A673 (cell line): ENCODE measurements at regions not wholly inside any gene's neighbourhood (a gene's known extent, or its start where the extent isn't known, plus 50 kb on each side); places are given as distances from the start of the nearest gene placed in this dataset.

Experiments used
- BruUV-seq: library from RNA; stranded (reverse); fragments of 400-500 nt; replicated peaks from 2 replicates; lab custom pipeline; 2021; lab: Mats Ljungman, UMichigan
- CTCF ChIA-PET: fragments of 300-600 bp; sonication (Branson Sonifier 250); formaldehyde crosslinking; loops from one replicate; lab custom pipeline; 2022; ENCODE audit warnings: antibody characterized with exemption; lab: Charles Lee
- POLR2A ChIA-PET: fragments of 300-600 bp; sonication (Branson Sonifier 250); formaldehyde crosslinking; loops from one replicate; lab custom pipeline; 2022; ENCODE audit warnings: antibody characterized with exemption; ENCODE audit not compliant: low non-redundant PET; lab: Charles Lee
- DNase-seq: peaks from one replicate; pipeline ENCODE4 v3.0.0-alpha.2; 2015; ENCODE audit warnings: low spot score
- H3K27ac ChIP-seq: fragments of 200-600 bp; sonication (generic); 2 replicates; pipeline ENCODE4 v1.5.1; 2016; ENCODE audit warnings: mixed run types, low read depth, mild to moderate bottlenecking, mixed read lengths, antibody characterized with exemption, low read length; ENCODE audit not compliant: poor library complexity, severe bottlenecking
- H3K27me3 ChIP-seq: fragments of 200-600 bp; sonication (generic); replicated peaks from 2 replicates; pipeline ENCODE4 v1.6.1; 2017; ENCODE audit warnings: mixed run types, low read depth, mild to moderate bottlenecking, mixed read lengths, antibody characterized with exemption, low read length; ENCODE audit not compliant: insufficient read depth, poor library complexity
- H3K36me3 ChIP-seq: fragments of 200-600 bp; sonication (generic); 2 replicates; pipeline ENCODE4 v1.6.1; 2016; ENCODE audit warnings: mixed run types, mild to moderate bottlenecking, mixed read lengths, antibody characterized with exemption, low read length; ENCODE audit not compliant: insufficient read depth, poor library complexity, severe bottlenecking
- H3K4me1 ChIP-seq: fragments of 200-600 bp; sonication (generic); 2 replicates; pipeline ENCODE4 v1.6.1; 2017; ENCODE audit warnings: mixed run types, mild to moderate bottlenecking, mixed read lengths, antibody characterized with exemption, low read length; ENCODE audit not compliant: insufficient read depth, poor library complexity, severe bottlenecking
- H3K4me3 ChIP-seq: fragments of 200-600 bp; sonication (generic); 2 replicates; pipeline ENCODE4 v1.5.1; 2016; ENCODE audit warnings: low read depth, mixed run types, mild to moderate bottlenecking, mixed read lengths, low read length; ENCODE audit not compliant: poor library complexity, severe bottlenecking
- H3K9me3 ChIP-seq: fragments of 200-600 bp; sonication (generic); 2 replicates; pipeline ENCODE4 v1.6.1; 2016; ENCODE audit warnings: mixed run types, low read depth, mild to moderate bottlenecking, mixed read lengths, antibody characterized with exemption, low read length; ENCODE audit not compliant: poor library complexity, severe bottlenecking
- EZH2 ChIP-seq: fragments of 200-600 bp; sonication (generic); IDR thresholded peaks from 2 replicates; pipeline ENCODE4 v1.6.1; 2017; ENCODE audit warnings: borderline replicate concordance, low read depth, mild to moderate bottlenecking, mixed read lengths, antibody characterized with exemption, low read length; ENCODE audit not compliant: poor library complexity, severe bottlenecking
- intact Hi-C: fragments of 100-400 bp; cut with micrococcal nuclease; formaldehyde crosslinking; loops from one replicate; pipeline ENCODE4 v1.10.0; 2022; ENCODE audit not compliant: unreplicated experiment
- TF ChIP-seq, protein P1 (sequence below): fragments of 300-800, 200-600 bp; sonication (generic); conservative IDR thresholded peaks from 2 replicates; pipeline ENCODE4 v1.5.1; 2017; ENCODE audit warnings: low read depth, mild to moderate bottlenecking, antibody characterized with exemption, low read length, moderate library complexity, mixed read lengths

- no TSS peak for BruUV-seq
- Histone ChIP-seq H3K36me3 (no peaks in the 10 kb centered on the region), H3K27ac (no peak overlapping the region), H3K27me3 (no peaks in the 10 kb centered on the region), H3K9me3 (no peaks in the 10 kb centered on the region), H3K4me3 (no peak overlapping the region), H3K4me1 (no peaks in the 10 kb centered on the region)
- ChIA-PET CTCF (no interaction called here), POLR2A (no interaction called here)
- DNase-seq, result no peak
- TF ChIP-seq EZH2, result no peak
- TF ChIP-seq, protein P1, sequence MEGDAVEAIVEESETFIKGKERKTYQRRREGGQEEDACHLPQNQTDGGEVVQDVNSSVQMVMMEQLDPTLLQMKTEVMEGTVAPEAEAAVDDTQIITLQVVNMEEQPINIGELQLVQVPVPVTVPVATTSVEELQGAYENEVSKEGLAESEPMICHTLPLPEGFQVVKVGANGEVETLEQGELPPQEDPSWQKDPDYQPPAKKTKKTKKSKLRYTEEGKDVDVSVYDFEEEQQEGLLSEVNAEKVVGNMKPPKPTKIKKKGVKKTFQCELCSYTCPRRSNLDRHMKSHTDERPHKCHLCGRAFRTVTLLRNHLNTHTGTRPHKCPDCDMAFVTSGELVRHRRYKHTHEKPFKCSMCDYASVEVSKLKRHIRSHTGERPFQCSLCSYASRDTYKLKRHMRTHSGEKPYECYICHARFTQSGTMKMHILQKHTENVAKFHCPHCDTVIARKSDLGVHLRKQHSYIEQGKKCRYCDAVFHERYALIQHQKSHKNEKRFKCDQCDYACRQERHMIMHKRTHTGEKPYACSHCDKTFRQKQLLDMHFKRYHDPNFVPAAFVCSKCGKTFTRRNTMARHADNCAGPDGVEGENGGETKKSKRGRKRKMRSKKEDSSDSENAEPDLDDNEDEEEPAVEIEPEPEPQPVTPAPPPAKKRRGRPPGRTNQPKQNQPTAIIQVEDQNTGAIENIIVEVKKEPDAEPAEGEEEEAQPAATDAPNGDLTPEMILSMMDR, result no peak
- intact Hi-C loops, result no loop called here
Measured at GRCh38 chr6:113526553-113526952, 330.6 kb upstream of the MARCKS start.

GRCh38 chr6:113526995-113527394, 330.1 kb upstream of the MARCKS start:
- Histone ChIP-seq H3K27me3 (no peaks in the 10 kb centered on the region), H3K36me3 (no peaks in the 10 kb centered on the region), H3K4me1 (no peaks in the 10 kb centered on the region), H3K9me3 (no peaks in the 10 kb centered on the region), H3K4me3 (no peak overlapping the region), H3K27ac (no peak overlapping the region)
- ChIA-PET POLR2A (no interaction called here), CTCF (no interaction called here)
- BruUV-seq, result no TSS peak
- no peak for TF ChIP-seq EZH2
- TF ChIP-seq, protein P1, result no peak
- no peak for DNase-seq
- intact Hi-C loops, result no loop called here

DNA sequence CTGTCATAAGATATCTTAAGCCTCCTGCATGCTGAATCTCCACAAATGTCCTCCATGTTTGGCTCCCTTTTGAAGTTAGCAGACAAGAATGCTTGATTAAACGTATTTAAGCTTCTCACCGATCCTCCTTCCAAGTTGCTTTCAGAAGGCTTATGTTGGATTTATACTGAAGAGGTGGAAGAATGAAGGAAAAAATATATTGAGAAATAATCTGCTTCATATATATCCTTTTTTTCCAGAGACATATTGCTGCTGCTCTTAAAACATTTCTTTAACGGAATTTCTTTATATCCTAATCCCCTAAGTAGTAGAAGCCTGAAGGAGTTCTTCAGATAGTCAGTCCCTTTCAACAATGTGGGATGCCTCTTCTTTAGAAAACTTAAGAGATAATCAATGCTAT, 329.0 kb upstream of the MARCKS start:
- no peak for DNase-seq
- Histone ChIP-seq H3K4me1 (no peaks in the 10 kb centered on the region), H3K4me3 (no peak overlapping the region), H3K9me3 (no peaks in the 10 kb centered on the region), H3K36me3 (no peaks in the 10 kb centered on the region), H3K27me3 (no peaks in the 10 kb centered on the region), H3K27ac (no peak overlapping the region)
- no TSS peak for BruUV-seq
- intact Hi-C loops, result no loop called here
- POLR2A ChIA-PET, result no interaction called here
- CTCF ChIA-PET, result no interaction called here
- TF ChIP-seq, protein P1, result no peak
- no peak for TF ChIP-seq EZH2
